ENCODE measurements at regions not wholly inside any gene's neighbourhood (a gene's known extent, or its start where the extent isn't known, plus 50 kb on each side); places are given as distances from the start of the nearest gene placed in this dataset.

DNA sequence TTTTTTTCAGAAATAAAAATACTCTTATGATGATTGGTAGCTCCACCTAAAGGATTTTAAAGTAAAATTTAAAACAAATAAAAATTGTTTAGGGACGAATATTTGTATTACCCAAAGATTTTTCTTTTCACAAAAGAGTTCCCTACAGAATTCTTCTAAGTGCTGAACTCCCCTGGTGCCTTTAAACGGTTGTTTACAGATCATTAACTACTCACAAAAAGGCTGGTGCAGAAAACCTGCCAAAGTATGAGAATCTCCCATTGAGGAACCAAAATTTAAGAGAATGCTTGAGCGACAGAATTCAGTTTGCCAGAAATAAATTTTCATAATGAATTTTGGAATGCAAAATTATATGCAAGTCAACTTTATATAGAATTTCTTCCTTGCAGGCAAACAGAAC, 497.8 kb upstream of the NR2F2 start:
- DNase-seq (ENCODE audit: low spot score), result no peak

DNA sequence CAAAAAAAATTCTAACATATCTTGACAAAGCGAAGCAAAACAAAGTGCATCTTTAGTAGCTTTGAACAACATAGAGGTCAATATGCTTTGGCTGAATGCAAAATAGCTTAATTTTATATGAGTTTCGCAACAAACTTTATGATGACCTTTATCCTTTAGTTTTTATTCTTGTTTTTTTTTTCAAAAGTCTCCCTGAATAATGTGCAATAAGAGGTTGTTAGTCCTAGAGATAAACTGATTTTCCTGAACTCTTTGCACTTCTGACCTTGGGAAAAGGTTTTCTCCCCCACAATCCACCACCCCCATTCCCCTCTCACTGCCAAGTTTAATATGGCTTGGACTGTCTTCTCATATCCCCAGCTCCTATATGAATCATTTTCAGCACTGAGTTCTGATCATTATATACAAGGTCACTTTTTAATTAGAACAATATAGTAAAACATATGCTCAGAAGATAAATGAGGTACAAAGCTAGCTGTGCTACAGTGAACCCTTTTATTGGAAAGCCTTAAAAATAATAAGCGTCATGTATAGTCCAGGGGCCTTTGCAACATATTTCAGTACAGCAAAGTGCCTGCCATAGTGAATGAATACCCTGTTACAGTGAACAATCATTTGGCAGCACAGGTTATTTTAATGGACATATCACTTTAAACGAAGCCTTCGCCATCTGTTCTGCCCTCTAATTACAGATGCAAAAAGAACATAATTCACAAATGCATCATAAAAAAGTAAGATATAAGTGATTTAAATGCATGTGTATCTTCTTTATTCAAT, 496.3 kb upstream of the NR2F2 start:
- DNase-seq (ENCODE audit: low spot score), result no peak

DNA sequence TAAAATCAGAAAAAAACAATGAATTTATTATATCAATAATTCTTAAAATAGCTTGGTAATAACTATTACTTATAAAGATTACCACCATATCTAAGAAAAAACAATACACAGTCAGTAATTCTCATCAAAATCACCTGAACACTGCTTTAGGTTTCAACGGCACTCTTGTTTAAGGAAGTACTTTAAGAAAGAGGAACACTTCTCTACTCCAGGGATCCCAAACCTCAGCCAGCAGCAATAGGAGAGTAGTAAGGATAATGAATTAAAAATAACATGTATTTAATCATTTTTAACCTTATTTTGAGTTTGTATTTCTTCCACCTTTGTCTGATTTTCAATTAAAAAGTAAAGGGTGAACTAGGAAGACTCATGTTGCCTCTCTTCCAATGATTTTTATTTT, 494.0 kb upstream of the NR2F2 start:
- DNase-seq (ENCODE audit: low spot score), result no peak

DNA sequence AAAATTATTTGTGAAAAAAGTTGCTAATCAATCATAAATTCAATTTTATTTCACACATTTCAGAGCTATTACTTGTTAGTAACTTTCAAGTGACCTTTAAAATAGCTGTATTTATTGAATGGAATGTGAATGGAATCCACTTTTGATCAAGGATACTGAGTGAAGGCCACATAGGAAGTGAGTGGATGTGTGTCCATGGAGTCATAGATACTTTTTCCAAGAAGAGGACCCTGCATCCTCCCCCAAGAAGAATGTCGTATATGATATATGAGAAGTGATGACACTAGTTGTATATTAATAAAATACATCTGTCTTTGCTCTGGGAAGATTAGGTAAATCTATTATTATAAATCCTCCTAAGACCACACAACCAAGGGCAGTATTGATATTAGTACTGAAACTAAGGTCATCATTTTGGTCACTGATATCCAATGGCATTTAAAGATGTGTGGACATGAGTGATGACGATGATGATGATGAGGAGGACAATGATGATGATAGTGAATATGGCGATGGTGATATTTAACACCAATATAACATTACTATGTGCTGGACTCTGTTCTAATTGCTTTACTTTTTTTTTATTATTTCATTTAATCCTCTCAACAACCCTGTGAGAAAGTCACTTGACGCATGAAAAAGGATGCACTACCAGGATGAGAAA, 493.0 kb upstream of the NR2F2 start:
- no peak for DNase-seq (ENCODE audit: low spot score)

DNA sequence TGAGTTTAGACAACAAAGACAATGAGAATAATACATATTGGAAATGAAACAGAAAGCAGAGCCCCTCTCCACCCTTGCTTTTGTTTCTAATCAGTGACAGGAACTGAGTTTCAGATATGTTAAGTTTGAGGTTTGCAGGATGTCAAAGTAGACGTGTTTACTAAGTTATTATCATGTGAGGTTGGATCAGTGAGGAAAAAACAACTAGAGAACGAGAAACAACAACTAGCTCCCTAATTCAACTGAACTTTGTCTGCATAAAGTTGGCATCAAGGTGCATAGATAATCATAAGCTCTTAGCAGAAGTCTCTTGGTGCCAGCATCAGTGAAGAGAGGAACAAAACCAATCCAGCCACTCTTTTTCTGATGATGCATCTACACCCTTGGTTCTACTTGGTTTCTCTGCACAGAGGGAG, 491.1 kb upstream of the NR2F2 start:
- no peak for DNase-seq (ENCODE audit: low spot score)

DNA sequence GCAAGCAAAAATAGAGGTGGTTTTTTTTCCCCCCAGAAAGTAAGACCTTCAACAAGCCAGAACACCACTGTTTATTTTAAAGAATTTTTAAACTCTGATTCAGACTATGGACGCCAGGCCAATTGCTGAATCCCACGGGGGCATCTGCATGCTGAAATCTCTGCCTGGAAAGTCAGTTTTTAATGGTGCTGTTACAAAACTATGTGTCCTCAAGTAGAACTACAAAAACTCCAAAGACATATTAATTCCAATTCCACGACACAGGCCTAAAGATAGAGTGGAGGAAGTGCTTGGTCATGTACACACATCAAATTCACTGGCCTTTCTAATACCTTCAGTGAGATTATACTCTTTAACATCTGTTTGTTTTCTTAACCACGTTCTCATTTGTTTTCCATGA, 490.5 kb upstream of the NR2F2 start:
- no peak for DNase-seq (ENCODE audit: low spot score)

DNA sequence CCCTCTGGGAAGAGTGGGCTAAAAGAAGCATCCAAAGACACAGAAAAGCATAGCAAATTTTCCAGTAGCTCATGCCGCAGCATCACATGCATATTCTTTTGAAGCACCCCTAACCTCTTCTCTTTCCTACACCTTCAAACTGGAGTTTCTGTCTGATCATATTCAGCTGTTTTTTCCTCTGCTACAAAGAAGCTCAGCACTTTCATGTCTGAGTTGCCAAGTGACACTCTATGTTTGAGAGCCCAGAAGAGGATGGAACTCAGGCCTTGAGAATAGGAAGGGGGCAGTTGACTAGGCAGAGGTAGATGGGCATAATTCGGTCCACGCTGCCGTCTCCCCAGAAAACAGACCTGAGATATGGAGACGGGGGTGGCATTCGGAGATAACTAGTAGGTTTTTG, 489.6 kb upstream of the NR2F2 start:
- no peak for DNase-seq (ENCODE audit: low spot score)

DNA sequence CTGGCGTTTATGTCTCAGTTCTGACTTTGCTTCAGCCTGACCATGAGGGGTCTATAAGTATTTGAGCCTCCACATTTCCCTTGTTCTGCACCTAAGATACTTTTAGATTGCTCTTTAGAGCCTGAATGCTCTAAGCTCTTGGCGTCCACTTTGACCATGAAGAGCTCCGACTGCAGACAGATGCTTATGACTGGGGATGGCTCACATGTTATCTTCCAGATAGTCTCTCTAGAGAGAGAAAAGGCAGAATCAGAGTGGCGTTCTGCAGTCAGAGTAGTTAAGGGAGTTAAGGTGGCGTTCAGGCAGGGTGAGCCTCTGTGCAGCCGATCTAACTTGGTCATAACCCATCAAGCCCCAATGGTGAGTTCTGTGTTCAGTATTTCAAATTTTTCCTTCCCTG, 487.9 kb upstream of the NR2F2 start:
- no peak for DNase-seq (ENCODE audit: low spot score)

DNA sequence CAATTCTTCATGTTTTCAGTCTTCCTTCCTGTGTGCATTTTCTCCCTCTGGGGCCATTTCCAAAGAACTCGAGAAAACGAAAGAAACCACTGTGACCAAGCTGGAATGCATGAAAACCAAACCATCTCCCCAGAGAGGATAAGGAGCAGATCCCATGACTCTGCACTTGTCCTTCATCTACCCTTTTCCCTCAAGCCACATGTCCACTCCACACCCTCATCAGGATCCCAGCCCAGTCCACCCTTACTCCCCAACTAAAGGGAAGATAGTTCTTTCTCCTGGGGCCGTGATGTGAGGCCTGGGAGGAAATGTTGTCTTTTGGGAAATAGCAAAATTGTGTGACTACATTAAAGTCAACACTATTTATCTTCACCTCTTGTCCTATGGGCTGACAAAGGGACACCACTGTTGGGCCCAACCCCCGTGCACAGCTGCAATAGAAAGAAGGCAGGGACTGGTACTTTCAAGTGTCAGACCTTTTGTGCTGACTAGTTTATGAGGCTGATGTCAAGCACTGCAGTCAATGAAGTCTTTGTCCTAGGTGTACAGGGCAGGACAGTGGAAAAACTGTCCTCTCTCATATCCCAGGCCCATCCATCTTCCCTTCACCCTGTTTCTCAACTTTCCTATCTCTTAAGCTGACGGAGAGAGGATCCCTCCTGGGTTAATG, 487.1 kb upstream of the NR2F2 start:
- no peak for DNase-seq (ENCODE audit: low spot score)

DNA sequence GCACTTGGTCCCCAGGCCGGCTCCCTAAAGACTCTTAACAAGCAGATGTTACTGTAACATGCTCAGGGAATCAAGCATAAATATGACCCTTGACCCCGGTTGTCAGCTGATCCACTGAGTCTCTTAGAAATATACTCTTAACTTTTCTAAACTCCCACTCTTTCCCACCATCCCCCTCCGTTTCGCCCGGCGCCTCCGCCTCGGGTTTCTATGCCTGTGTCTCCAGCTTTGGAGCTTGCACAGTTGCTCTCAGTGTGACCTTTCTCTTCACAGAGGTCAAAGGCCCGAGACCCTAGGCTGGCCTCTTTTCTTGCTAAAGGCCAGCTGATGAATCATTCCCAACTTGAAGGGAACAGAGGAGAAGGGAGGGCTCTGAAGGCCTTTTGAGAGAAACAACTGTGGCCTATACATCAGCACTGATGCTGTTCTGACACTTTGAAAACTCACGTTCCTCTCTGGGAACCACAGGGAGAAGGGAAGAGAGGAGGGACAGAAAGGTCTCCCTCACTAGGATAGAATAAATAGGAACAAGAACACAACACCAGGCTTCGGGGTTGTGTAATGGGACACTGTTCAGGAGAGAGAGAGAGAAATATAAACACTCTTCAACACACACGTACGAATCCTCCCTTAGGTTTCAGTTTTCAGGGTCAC, 484.5 kb upstream of the NR2F2 start:
- no peak for DNase-seq (ENCODE audit: low spot score)

DNA sequence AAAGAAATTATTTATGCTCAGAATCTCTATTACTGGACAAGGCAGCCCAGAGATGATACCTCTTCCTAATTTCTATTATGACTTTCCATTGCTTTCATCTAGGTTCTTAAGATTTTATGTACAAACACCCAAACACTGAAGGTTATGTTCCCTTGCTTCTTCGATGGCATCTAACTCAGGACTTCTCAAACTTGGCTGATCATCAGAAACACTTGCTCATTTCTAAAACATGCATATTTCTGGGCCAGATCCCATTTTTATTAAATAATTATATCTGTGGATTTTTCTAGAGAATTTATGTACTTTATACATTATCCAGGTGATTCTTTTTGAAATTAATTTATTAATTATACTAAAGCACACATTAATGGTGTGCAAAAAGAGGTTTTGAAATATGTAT, 482.4 kb upstream of the NR2F2 start:
- no peak for DNase-seq (ENCODE audit: low spot score)

DNA sequence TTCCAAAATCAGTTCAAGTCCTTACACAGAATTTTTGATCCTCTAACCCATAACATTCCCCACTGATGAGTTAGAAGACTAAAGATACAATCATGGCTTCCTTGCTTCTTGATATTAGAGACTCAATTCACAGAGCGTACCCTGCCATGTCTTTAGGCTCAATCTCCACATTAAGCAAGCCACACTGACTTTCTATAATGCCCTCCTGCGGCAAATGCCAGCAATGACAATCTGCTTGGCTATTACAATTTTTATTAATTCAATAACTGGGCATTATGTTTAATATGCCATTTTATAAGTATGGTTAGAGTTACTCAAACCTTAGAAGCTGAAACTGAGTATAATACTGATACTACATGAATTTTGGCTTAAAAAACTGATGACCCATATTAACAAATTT, 479.7 kb upstream of the NR2F2 start:
- DNase-seq (ENCODE audit: low spot score), result no peak

DNA sequence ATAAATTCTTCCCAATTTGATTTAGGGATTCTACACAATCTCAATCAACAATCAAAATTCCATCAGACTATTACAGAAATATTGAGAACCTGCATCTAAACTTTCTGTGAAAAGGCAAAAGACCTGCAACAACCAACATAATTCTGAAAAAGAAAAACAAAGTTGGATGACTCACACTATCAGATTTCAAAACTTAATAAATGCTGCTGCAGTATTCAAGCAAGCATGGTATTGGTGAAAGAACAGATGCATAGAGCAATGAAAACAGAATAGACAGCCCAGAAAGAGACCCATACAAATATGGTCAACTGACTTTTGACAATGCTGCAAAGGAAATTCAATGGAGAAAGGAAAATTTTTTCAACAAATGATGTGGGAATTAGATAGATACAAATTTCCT, 477.1 kb upstream of the NR2F2 start:
- DNase-seq (ENCODE audit: low spot score), result no peak

DNA sequence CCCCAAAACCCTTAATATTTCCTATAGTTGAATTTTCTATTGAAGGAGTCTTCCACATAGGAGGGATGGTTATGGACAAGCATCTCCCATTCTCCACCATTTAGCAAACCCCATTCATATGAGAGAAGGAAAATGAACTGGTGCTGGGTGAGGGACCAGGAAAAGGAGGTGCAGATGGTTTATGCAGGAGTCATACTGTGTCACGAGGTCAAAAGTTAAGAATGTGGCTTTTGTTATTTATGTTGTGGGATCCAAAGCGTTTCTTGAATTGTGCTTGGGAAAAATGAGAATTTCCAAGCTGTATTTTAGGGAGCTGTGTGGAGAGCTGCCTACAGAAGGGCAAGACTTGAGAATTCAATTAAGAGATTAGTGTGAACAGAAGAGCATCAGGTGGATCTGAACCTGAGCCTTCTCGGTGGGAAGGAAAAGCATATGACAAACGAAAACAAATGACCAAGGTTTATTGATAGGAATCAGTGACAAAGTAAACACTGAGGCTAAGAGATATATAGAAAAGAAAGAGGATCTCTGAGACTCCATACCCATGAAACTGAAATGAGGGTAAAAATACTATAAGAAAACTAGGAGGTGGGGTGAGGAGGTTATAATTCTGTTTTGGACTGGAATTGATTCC, 473.3 kb upstream of the NR2F2 start:
- DNase-seq (ENCODE audit: low spot score), result no peak

DNA sequence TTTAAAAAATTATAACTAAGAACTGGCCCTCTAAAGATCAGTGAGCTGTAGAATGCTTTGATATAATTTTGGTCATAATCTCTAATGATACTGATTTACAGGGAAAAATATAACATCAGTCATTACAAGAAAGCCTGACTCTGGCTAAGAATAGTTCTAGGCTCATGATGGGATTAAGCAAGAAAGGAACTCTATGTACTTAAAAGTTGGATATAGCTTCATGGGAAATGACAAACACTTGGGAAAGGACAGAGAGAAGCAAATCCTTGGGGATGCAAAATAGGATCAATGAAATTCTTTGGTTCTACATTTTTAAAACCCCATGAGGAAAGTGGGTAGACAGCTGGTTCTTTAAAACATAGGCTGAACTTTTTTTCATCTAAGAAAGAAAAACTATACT, 472.7 kb upstream of the NR2F2 start:
- no peak for DNase-seq (ENCODE audit: low spot score)

DNA sequence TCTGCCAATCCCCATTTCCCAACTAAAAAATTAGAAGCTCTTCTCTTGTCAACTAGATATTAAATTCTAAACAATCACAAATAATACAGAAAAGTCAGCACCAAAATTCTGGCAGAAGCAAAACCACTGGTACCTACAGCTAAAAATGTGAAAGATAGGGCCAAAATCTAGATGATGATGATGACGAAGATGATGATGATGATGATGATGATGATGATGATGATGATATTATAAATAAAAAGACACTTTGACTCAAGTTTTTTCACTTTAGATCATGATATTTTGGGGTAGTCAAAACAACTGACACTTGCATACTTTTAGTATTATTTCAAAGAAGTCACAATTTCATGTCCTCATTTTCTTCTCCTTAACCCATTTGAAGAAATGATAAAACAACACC, 470.1 kb upstream of the NR2F2 start:
- DNase-seq (ENCODE audit: low spot score), result no peak

DNA sequence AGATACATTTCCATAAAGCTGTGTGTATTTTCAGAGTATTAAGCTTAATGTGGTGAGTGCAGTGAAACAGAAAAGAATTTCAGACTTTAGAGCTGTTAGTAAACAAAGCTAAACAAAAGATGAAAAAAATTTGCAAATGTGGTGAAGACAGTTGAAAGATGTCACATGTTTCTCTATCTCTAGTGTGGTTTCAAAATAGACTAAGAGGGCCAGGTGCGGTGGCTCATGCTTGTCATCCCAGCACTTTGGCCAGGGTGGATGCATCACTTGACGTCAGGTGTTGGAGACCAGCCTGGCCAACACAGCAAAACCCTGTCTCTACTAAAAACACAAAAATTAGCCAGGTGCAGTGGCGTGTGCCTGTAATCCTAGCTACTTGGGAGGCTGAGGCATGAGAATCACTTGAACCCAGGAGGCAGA, 466.0 kb upstream of the NR2F2 start:
- no peak for DNase-seq (ENCODE audit: low spot score)

DNA sequence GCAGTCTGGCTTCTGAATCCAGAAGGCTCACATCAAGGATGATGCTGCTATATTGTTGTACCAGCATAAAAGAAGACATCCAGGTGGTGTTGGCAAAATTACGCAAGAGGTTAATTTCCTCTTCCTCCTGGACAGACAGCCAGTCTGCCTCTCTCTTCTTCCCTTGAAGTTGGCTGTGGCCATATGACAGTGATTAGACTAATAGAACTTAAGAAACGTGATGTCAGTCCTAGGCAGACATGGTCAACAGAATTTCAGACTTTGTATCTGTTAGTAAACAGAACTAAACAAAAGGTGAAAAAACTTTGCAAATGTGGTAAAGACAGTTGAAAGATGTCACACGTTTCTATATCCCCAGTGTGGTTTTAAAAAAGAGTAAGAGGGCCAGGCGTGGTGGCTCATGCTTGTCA, 465.2 kb upstream of the NR2F2 start:
- DNase-seq (ENCODE audit: low spot score), result no peak

DNA sequence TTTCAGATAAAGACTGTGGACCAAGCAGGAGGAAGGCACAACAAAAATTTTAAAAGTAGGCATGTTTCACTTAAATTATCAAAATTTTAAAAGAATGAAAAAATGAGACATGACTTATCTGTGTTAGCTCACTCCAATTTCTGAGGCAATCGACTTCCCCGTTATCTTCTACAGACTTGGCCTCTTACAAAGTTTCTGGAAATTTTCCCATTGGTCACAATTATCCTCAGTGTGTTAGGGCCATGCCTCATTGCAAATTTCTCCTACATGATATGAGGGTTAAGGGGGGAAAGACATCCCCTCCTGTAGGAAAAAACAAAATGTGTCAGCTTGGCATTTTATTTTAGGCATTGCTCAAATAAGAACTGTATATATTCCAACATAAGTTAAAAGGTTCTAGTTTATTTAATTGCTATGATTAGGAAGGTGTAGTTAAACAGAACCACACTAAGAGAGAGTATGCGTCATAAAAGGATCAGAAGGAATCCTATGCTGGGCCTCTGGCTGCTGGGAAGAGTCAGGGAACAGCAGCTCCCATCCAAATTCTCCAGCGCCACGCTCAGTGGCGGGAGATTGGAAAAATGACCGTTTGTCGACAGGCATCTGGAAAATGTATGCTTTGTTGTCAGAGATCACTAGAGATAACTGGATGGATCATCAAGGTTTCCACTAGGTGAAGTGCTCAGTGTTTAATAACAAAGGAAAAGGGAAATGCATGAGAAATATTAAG, 463.6 kb upstream of the NR2F2 start:
- no peak for DNase-seq (ENCODE audit: low spot score)

DNA sequence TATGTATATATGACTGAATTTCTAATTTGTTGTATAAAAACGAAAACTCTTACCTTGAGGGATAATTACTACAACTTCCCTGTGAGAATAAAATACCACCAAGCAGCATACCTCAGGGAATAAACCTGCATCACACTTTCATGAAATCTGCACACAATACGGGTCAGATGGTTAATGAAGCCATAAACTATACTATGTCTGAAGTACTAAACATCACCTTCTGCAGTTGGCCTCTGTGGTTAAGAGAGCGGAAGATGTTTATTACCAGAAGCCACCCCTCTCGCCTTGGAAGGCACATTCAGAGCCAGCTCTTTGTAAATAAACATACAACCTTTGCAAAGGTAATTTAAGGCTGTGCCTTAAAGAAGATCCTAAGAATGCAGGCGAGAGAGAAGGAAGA, 462.1 kb upstream of the NR2F2 start:
- no peak for DNase-seq (ENCODE audit: low spot score)

DNA sequence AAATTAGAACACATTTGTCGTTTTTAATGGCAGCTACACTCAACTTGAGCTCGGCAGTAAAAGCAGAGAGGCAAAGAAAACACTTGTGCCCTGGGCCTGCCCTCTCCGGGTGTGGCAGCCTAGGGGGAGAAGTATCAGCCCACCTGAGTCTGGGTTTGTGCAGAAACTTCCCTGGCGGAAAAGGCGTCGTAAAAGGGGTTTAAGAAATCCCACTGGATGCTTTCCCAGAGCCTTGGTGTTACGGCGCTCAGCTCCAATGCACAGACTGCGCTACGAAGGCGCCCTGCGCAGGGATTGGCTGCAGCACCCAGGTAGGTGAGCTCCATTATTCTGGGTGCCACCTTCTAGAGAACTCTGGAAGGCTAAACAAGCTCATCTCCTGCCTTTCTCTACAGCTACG, 461.5 kb upstream of the NR2F2 start:
- DNase-seq (ENCODE audit: low spot score), result no peak

DNA sequence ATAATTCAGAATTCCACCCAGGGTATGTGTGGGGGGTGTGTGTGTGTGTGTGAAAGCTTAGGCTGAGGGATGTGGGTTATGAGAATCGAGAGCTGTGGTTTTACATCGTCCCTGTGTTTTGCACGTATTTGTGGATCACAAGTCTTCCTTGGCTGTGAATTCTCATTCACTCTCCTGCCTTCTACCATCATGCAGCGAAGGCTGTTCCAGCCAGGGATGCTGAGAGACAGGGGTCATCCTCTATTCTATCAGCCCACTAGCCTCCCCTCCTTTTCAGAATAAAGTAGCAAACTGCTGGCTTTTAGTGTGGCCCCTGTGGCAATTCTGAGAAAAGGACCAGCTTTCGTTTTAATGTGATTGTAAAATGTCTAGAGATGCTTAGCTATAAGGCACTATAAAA, 460.6 kb upstream of the NR2F2 start:
- no peak for DNase-seq (ENCODE audit: low spot score)

Measured in germinal center (tissue), 1 donor.